Osteoblast (primary cell): ENCODE measurements at regions not wholly inside any gene's neighbourhood (a gene's known extent, or its start where the extent isn't known, plus 50 kb on each side); places are given as distances from the start of the nearest gene placed in this dataset.

Experiments used
- DNase-seq: peaks from one replicate; pipeline ENCODE4 v3.0.0; 2011; ENCODE audit warnings: low spot score, mixed read lengths; ENCODE audit not compliant: insufficient read length; ENCODE audit errors: missing footprints
- H2AFZ ChIP-seq: 2 replicates; pipeline ENCODE4 v1.6.0; 2011; ENCODE audit warnings: mild to moderate bottlenecking, low read length
- H3K27ac ChIP-seq: 2 replicates; pipeline ENCODE4 v1.5.1; 2011; ENCODE audit warnings: mild to moderate bottlenecking, low read depth, low read length, moderate library complexity
- H3K27me3 ChIP-seq: 2 replicates; pipeline ENCODE4 v1.6.0; 2012; ENCODE audit warnings: mild to moderate bottlenecking, control low read depth, inconsistent platforms, low read length, moderate library complexity; ENCODE audit not compliant: insufficient read depth
- H3K36me3 ChIP-seq: 2 replicates; pipeline ENCODE4 v1.5.1; 2011; ENCODE audit warnings: mild to moderate bottlenecking, low read length, control low read depth, moderate library complexity; ENCODE audit not compliant: insufficient read depth
- H3K4me1 ChIP-seq: 2 replicates; pipeline ENCODE4 v1.5.1; 2011; ENCODE audit warnings: mild to moderate bottlenecking, low read length, control low read depth, moderate library complexity; ENCODE audit not compliant: insufficient read depth
- H3K4me2 ChIP-seq: 2 replicates; pipeline ENCODE4 v1.6.0; 2011; ENCODE audit warnings: mild to moderate bottlenecking, low read length; ENCODE audit not compliant: insufficient read depth
- H3K4me3 ChIP-seq: fragments of 200-600 bp; sonication (generic); 3 replicates; pipeline ENCODE4 v1.5.1; 2012; ENCODE audit warnings: mild to moderate bottlenecking, low read length, inconsistent platforms; ENCODE audit not compliant: insufficient read depth
- H3K79me2 ChIP-seq: 2 replicates; pipeline ENCODE4 v1.6.0; 2012; ENCODE audit warnings: mild to moderate bottlenecking, low read length, control low read depth, inconsistent platforms; ENCODE audit not compliant: insufficient read depth
- H3K9me3 ChIP-seq: 2 replicates; pipeline ENCODE4 v1.5.1; 2011; ENCODE audit warnings: low read depth, low read length, control low read depth
- H4K20me1 ChIP-seq: 2 replicates; pipeline ENCODE4 v1.6.0; 2012; ENCODE audit warnings: mild to moderate bottlenecking, low read length, control low read depth; ENCODE audit not compliant: insufficient read depth
- TF ChIP-seq, protein P1 (sequence below): IDR thresholded peaks from 2 replicates; pipeline ENCODE4 v1.5.1; 2011; ENCODE audit warnings: mild to moderate bottlenecking, low read depth, low read length, moderate library complexity; ENCODE audit errors: extremely low read depth

DNA sequence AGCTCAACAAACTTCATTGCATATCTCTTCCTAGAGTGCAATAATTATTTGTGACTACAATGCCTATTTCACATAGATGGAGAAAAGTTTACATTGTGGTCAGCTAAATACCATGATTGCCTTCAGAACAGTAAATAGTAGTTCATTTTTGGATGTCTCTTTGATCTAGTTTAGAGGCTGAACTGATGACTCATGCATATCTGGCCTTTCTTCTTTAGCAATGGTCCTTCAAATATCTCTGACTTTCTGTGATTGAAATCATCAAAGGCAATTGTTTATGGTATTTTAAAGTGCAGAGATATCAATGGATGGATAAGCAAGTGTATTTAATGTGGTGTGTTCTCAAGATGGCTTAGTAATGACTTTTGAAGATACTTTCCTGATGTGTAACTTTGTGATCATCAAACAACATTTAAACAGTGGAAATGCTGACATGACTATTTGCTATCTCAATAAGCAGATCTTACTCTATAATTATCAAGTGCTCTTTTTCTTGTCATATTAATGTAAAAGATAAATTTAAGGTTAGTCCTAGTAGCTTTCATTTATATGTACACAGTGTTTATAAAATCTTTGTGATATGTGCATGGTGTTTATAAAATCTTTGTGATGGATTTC lies 523.7 kb upstream of the SLC35B3 start:
- no peaks in the 10 kb centered on the region for H4K20me1 ChIP-seq
- no peaks in the 10 kb centered on the region for H3K36me3 ChIP-seq
- no peak overlapping the region for H3K4me2 ChIP-seq
- no peaks in the 10 kb centered on the region for H3K79me2 ChIP-seq
- no peak overlapping the region for H3K27ac ChIP-seq
- no peak overlapping the region for H2AFZ ChIP-seq
- TF ChIP-seq, protein P1, sequence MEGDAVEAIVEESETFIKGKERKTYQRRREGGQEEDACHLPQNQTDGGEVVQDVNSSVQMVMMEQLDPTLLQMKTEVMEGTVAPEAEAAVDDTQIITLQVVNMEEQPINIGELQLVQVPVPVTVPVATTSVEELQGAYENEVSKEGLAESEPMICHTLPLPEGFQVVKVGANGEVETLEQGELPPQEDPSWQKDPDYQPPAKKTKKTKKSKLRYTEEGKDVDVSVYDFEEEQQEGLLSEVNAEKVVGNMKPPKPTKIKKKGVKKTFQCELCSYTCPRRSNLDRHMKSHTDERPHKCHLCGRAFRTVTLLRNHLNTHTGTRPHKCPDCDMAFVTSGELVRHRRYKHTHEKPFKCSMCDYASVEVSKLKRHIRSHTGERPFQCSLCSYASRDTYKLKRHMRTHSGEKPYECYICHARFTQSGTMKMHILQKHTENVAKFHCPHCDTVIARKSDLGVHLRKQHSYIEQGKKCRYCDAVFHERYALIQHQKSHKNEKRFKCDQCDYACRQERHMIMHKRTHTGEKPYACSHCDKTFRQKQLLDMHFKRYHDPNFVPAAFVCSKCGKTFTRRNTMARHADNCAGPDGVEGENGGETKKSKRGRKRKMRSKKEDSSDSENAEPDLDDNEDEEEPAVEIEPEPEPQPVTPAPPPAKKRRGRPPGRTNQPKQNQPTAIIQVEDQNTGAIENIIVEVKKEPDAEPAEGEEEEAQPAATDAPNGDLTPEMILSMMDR = no peak
- DNase-seq = no peak
- H3K4me3 ChIP-seq = no peak overlapping the region
- no peaks in the 10 kb centered on the region for H3K9me3 ChIP-seq
- H3K27me3 ChIP-seq = no peaks in the 10 kb centered on the region
- H3K4me1 ChIP-seq = no peaks in the 10 kb centered on the region

DNA sequence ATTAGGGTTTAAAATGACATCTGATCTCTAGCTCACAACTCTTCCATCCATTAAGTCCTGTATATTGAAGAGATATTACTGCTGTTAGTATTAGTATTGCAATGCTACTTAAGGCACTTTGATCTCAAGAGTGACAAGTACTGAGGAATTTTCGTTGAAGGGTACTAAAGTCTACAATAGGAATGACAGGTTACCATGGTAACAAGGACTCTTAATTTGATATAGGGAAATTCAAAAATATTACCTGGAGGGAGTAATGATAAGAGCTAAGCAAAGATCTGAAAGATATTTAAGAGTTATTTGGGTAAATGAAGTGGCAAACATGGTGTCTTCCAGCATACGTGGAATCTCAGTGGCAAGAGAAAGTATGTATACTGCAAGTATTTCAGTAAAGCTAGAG lies 518.0 kb upstream of the SLC35B3 start:
- H3K27ac ChIP-seq = no peak overlapping the region
- H3K4me2 ChIP-seq = no peak overlapping the region
- H4K20me1 ChIP-seq = no peaks in the 10 kb centered on the region
- H3K36me3 ChIP-seq = no peaks in the 10 kb centered on the region
- no peaks in the 10 kb centered on the region for H3K79me2 ChIP-seq
- no peak overlapping the region for H2AFZ ChIP-seq
- H3K9me3 ChIP-seq = no peaks in the 10 kb centered on the region
- DNase-seq = no peak
- TF ChIP-seq, protein P1 = no peak
- no peak overlapping the region for H3K4me3 ChIP-seq
- H3K27me3 ChIP-seq = no peaks in the 10 kb centered on the region
- H3K4me1 ChIP-seq = no peaks in the 10 kb centered on the region

DNA sequence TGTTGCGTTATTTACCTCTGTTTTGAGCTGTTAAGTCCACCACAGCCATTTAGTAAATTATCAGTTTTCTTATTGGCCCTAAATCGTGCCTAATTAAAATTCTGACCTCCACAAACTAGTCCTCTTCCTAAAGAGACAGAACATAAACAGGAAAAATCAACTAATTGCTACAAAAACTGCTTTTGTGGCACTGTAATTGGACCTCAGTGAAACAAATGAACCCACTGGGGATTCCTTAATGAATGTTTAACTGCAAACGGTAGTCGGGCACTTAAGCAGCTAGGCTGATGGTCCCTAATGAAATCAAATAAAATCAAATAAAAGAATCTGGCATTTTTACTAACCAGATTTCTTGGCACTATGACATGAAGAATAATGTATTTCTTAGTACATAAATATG lies 513.4 kb upstream of the SLC35B3 start:
- Histone ChIP-seq H3K4me1 (no peaks in the 10 kb centered on the region), H3K79me2 (no peaks in the 10 kb centered on the region), H3K27me3 (no peaks in the 10 kb centered on the region), H2AFZ (no peak overlapping the region), H3K9me3 (no peaks in the 10 kb centered on the region), H3K4me2 (no peak overlapping the region), H3K27ac (no peak overlapping the region), H3K4me3 (no peak overlapping the region), H3K36me3 (no peaks in the 10 kb centered on the region), H4K20me1 (no peaks in the 10 kb centered on the region)
- DNase-seq = no peak
- TF ChIP-seq, protein P1 = no peak

DNA sequence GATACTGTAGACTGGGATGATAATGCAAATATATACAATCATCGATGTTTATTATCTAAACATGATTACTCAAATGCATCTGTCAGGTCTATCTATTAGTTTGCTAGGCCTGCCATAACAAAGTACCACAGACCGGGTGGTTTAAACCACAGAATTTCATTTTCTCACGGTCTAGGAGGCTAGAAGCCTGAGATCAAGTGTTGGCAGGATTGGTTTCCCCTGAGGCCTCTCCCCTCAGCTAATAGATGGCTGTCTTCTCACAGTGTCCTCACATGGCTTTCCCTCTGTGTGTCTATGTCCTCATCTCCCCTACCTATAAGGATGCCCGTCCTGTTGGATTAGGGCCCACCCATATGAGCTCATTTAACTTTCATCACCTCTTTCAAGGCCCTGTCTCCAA lies 512.6 kb upstream of the SLC35B3 start:
- no peaks in the 10 kb centered on the region for H3K79me2 ChIP-seq
- TF ChIP-seq, protein P1 = no peak
- H3K9me3 ChIP-seq = no peaks in the 10 kb centered on the region
- no peak overlapping the region for H2AFZ ChIP-seq
- no peak for DNase-seq
- H3K4me1 ChIP-seq = no peaks in the 10 kb centered on the region
- no peak overlapping the region for H3K27ac ChIP-seq
- H3K36me3 ChIP-seq = no peaks in the 10 kb centered on the region
- no peak overlapping the region for H3K4me3 ChIP-seq
- H4K20me1 ChIP-seq = no peaks in the 10 kb centered on the region
- H3K4me2 ChIP-seq = no peak overlapping the region
- H3K27me3 ChIP-seq = no peaks in the 10 kb centered on the region
